Kidney (tissue), 13 donors: ENCODE measurements at regions not wholly inside any gene's neighbourhood (a gene's known extent, or its start where the extent isn't known, plus 50 kb on each side); places are given as distances from the start of the nearest gene placed in this dataset.
"Not testable (repeated sequence)": the region's sequence is repeated elsewhere in the genome, so short reads cannot be mapped to it uniquely, and the experiment has no call there.

ENCODE experiments used
- DNase-seq, 5 donors: peaks; one replicate each; pipeline ENCODE4 v3.0.0-alpha.2; 2013 to 2020
- FAIRE-seq: peaks from 2 replicates; lab custom pipeline; 2012; peaks lifted over from hg19 to GRCh38; lab: Jason Lieb, UNC
- H3K27ac ChIP-seq, 2 donors: one replicate each; pipeline ENCODE4 v1.7.0; 2013; ENCODE audit warnings: low read depth in 2 of 2, low read length in 2 of 2, inconsistent platforms in 1 of 2
- H3K27me3 ChIP-seq: one replicate; pipeline ENCODE4 v1.7.1; 2013; ENCODE audit warnings: low read length, inconsistent platforms; ENCODE audit not compliant: control insufficient read depth, insufficient read depth
- H3K36me3 ChIP-seq, 3 donors: one replicate each; pipeline versions ENCODE4 v1.7.0 to v1.7.1; 2013; ENCODE audit warnings: low read length in 3 of 3, control low read depth in 1 of 3, inconsistent platforms in 1 of 3; ENCODE audit not compliant: insufficient read depth in 3 of 3, control insufficient read depth in 2 of 3
- H3K4me1 ChIP-seq, 3 donors: one replicate each; pipeline versions ENCODE4 v1.7.0 to v1.7.1; 2013; ENCODE audit warnings: low read length in 3 of 3, inconsistent platforms in 1 of 3, low read depth in 1 of 3; ENCODE audit not compliant: control insufficient read depth in 2 of 3, insufficient read depth in 2 of 3
- H3K4me3 ChIP-seq, 3 donors: one replicate each; pipeline versions ENCODE4 v1.7.0 to v1.8.1; 2013; ENCODE audit warnings: low read length in 3 of 3, control low read depth in 1 of 3, inconsistent platforms in 1 of 3
- H3K9ac ChIP-seq, 3 donors: one replicate each; pipeline versions ENCODE4 v1.7.0 to v1.7.1; 2013; ENCODE audit warnings: low read length in 3 of 3, control low read depth in 1 of 3, inconsistent platforms in 1 of 3
- H3K9me3 ChIP-seq, 3 donors: one replicate each; pipeline versions ENCODE4 v1.7.0 to v1.7.1; 2013; ENCODE audit warnings: low read length in 3 of 3, control low read depth in 1 of 3, inconsistent platforms in 1 of 3; ENCODE audit not compliant: control insufficient read depth in 2 of 3, insufficient read depth in 1 of 3
- intact Hi-C: fragments of 100-400 bp; cut with DNase I; formaldehyde crosslinking; loops from one replicate; pipeline ENCODE4 v1.11.1; 2022
- TF ChIP-seq, protein P1 (sequence below): IDR thresholded peaks from 3 replicates; pipeline ENCODE4 v1.5.1; 2012; ENCODE audit warnings: mild to moderate bottlenecking, moderate library complexity, borderline replicate concordance; ENCODE audit not compliant: insufficient read depth; ENCODE audit errors: extremely low read depth
- donor health status: control.
- donor health status: control.
- donor health status: control.
- donor health status: control.
- donor health status: control.
- donor health status: DM: yes; HTN: yes; CAD: no.
- donor health status: Normal renal cell carcinoma (clear cell type).

DNA sequence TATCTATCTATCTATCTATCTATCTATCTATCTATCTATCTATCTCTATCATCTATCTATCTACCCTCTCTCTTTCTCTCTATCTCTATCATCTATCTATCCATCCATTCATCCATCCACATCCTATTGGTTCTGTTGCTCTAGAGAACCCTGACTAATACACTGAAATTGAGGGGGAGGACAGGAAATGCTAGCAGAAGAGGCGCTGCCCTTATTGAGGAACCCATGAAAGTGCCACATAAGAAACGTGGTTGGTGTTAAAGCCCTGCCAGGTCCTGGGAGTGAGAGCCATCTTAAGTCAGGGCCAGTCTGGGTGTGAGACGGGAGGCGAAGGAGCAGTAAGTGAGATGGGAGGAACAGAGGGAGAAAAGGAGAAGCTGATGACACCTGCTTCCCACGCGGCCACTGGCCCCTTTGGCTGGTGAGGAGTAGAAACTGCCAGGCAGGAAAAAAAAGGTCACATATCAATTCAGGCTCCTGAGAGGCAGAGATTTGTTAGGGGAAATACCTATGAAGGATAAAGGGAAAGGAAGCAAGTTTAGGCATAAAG, 87.9 kb upstream of the PLET1 start:
- Histone ChIP-seq H3K9ac (no peak overlapping the region), H3K4me1 (peaks cover 0 to 19% (median 12%) of the 10 kb centered on the region in 3 donors), H3K36me3 (no peaks in the 10 kb centered on the region), H3K27ac (no peak overlapping the region), H3K27me3 (no peaks in the 10 kb centered on the region), H3K4me3 (no peak overlapping the region), H3K9me3 (no peaks in the 10 kb centered on the region)
- TF ChIP-seq, protein P1, sequence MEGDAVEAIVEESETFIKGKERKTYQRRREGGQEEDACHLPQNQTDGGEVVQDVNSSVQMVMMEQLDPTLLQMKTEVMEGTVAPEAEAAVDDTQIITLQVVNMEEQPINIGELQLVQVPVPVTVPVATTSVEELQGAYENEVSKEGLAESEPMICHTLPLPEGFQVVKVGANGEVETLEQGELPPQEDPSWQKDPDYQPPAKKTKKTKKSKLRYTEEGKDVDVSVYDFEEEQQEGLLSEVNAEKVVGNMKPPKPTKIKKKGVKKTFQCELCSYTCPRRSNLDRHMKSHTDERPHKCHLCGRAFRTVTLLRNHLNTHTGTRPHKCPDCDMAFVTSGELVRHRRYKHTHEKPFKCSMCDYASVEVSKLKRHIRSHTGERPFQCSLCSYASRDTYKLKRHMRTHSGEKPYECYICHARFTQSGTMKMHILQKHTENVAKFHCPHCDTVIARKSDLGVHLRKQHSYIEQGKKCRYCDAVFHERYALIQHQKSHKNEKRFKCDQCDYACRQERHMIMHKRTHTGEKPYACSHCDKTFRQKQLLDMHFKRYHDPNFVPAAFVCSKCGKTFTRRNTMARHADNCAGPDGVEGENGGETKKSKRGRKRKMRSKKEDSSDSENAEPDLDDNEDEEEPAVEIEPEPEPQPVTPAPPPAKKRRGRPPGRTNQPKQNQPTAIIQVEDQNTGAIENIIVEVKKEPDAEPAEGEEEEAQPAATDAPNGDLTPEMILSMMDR: no peak
- DNase-seq: no peak
- no peak for FAIRE-seq
- intact Hi-C loops: no loop called here

DNA sequence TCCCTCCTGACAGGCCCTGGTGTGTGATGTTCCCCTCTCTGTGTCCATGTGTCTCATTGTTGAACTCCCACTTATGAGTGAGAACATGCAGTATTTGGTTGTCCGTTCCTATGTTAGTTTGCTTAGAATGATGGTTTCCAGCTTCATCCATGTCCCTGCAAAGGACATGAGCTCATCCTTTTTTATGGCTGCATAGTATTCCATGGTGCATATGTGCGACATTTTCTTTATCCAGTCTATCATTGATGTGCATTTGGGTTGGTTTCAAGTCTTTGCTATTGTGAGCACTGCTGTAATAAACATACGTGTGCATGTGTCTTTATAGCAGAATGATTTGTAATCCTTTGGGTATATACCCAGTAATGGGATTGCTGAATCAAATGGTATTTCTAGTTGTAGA, 90.8 kb upstream of the PLET1 start:
- FAIRE-seq, H3K27ac ChIP-seq, H3K4me3 ChIP-seq, intact Hi-C loops, H3K4me1 ChIP-seq, DNase-seq, H3K27me3 ChIP-seq, H3K9ac ChIP-seq, H3K9me3 ChIP-seq, H3K36me3 ChIP-seq: not testable (repeated sequence)

DNA sequence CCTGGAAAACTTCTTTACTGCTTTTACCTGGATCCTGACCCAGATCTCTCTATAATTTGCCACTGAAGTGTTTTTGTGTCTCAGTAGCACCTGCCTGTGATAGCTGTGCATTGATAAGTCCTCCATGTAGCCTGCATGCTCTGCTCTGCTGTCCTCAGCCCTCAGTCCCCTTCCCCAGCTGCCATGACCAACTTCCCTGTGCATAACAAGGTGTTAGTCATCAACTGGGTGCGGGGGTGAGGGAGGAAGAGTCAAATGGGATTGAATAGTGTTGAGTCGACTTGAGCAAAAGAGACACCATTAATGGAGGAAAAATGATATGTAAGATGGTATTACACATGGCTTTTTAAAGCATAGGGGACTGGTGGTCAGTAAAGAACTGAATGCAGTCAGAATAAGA, 92.2 kb upstream of the PLET1 start:
- DNase-seq (no peak), FAIRE-seq (no peak)
- H3K4me1 ChIP-seq: peaks cover 0 to 2% (median 0%) of the 10 kb centered on the region in 3 donors
- no peak overlapping the region for H3K9ac ChIP-seq
- no peaks in the 10 kb centered on the region for H3K36me3 ChIP-seq
- intact Hi-C loops: no loop called here
- TF ChIP-seq, protein P1: no peak
- H3K27me3 ChIP-seq: no peaks in the 10 kb centered on the region
- H3K9me3 ChIP-seq: no peaks in the 10 kb centered on the region
- no peak overlapping the region for H3K4me3 ChIP-seq
- no peak overlapping the region for H3K27ac ChIP-seq

DNA sequence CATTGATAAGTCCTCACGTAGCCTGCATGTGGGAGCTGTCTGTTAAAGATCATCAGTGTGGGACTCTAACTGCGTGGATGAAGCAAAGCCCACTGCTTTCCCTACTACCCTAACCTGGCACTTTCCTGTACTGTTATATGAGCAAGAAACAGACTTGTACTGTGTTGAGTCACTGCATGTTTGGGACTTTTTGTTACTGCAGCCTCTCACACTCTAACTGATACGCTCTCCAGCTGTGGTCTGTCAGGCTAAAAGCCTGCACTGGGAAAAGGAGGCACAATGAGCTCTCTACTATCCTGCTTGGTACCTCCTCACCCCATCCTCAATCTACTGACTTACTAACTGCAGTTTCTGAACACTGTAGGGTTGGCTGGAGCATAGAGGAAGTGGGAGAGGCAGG, 93.7 kb upstream of the PLET1 start:
- Histone ChIP-seq H3K27ac (no peak overlapping the region), H3K9me3 (no peaks in the 10 kb centered on the region), H3K27me3 (no peaks in the 10 kb centered on the region), H3K4me3 (no peak overlapping the region), H3K9ac (no peak overlapping the region), H3K4me1 (peaks cover 0 to 2% (median 0%) of the 10 kb centered on the region in 3 donors), H3K36me3 (no peaks in the 10 kb centered on the region)
- TF ChIP-seq, protein P1: no peak
- DNase-seq (no peak), FAIRE-seq (no peak)
- intact Hi-C loops: no loop called here
